HG03097 (cell line): ENCODE measurements at regions not wholly inside any gene's neighbourhood (a gene's known extent, or its start where the extent isn't known, plus 50 kb on each side); places are given as distances from the start of the nearest gene placed in this dataset.
"Not testable (repeated sequence)": the region's sequence is repeated elsewhere in the genome, so short reads cannot be mapped to it uniquely, and the experiment has no call there.

Experiments
- ATAC-seq: cut with Tn5 transposase; IDR thresholded peaks from one replicate; pipeline ENCODE4 v1.9.1; 2021; ENCODE audit not compliant: unreplicated experiment, low FRiP score

DNA sequence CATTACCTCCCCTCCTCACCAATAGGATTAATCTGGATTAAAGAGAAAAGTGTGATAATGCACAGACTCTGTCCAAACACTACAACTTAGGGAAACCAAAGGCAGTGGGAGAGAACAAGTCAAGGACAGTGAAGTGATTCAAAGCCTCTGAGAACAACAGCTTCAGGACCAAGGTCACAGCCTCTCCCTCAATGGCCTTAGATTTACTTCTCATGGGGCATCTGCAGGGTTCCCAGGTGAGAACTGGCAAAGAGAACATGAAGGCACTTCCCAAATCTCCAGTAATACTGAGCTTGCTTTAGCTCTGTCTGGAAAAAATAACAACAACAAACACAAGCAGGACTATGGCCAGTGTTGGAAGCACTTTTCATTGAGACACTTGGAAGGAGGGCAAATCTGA is 99.8 kb upstream of the GOLGA6L22 start:
- not testable (repeated sequence) for ATAC-seq

- ATAC-seq, result peak; percentile 56
Measured at GRCh38 chr15:22359587-22359986, 99.1 kb upstream of the GOLGA6L22 start.

GRCh38 chr15:22360696-22361095 is 98.0 kb upstream of the GOLGA6L22 start:
- ATAC-seq, result not testable (repeated sequence)

DNA sequence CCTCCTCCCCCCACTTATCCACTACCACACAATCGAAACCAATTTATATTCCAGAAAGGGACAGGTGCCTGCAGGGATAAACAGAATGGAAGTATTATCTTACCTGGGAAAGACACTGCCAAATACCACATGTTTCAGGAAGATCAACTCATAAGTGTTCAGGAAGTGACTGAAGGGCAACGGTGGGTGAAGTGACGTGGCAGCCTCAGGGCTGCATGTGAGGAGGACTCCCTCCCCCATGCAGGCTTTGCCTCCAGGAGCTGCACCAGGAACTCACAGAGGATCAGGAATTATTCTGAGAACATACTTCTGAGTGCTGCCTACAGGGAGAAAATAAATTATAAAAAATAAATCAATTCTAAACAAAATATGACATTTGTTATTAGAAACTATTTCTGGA is 96.2 kb upstream of the GOLGA6L22 start:
- ATAC-seq, result not testable (repeated sequence)

- ATAC-seq, result not testable (repeated sequence)
Measured at GRCh38 chr15:22371246-22371834, 87.4 kb upstream of the GOLGA6L22 start.

- ATAC-seq, result not testable (repeated sequence)
Measured at GRCh38 chr15:22374531-22374930, 84.2 kb upstream of the GOLGA6L22 start.

DNA sequence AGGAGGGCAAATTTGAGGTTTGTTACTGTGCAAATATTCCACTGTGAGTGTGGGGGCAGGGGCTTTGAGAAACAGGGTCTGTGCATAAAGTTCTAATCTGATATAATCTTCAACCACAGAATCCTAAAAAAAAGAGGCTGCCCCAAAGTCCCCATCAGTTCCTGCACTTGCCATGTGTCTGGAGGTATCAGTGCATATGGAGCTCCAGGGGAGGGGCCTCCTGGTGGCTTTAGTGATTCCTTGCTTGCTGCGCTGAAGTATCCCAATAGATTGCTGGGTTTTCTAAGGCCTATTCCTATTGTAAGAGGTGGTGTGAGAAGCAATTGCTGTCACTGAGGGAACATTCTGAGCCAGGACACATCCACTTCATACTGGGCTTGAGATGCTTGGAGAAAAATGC is 82.9 kb upstream of the GOLGA6L22 start:
- ATAC-seq, result not testable (repeated sequence)

DNA sequence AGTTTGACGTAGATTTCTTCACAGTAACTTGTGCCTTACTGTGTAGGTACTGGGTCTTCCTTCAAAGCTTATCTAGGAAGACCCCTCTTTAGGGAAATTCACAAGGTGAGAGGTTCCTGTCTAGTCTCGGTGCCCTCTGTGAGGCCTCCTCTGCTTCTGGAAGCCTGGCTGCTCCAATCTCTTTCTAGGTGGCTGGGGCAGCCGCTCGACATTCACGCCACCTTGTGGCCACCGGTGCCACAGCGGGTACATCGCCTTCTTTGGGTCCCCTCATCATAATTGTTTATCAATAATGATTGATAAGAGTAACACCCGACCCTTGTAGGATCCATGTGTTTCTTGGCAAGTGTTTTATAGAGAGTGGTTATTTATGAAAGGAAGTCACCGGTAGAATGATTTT is 80.8 kb upstream of the GOLGA6L22 start:
- ATAC-seq, result not testable (repeated sequence)

GRCh38 chr15:22387691-22388090 is 71.0 kb upstream of the GOLGA6L22 start:
- not testable (repeated sequence) for ATAC-seq

GRCh38 chr15:22388365-22388764 is 70.3 kb upstream of the GOLGA6L22 start:
- not testable (repeated sequence) for ATAC-seq

GRCh38 chr15:22401207-22401606 is 57.5 kb upstream of the GOLGA6L22 start:
- ATAC-seq, result not testable (repeated sequence)

DNA sequence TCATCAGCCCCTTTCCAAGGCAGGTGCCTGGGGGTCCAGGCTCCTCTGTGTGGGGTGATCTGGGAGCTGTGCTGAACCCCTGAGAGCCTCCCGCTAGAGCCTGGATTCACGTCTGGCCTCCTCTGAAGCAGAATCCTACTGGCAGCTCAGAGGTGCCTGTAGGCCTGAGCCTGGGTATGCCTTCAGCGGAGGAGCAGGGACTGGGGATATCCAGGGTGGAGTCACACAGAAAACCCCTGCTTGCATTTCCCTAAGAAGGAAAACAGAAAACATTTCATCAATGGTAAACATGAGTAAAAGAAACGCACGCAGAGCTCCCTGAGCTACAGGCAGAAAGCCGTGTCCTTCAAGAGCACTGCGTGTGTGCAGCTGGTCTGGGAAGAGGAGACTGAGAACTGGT is 57.0 kb upstream of the GOLGA6L22 start:
- not testable (repeated sequence) for ATAC-seq

DNA sequence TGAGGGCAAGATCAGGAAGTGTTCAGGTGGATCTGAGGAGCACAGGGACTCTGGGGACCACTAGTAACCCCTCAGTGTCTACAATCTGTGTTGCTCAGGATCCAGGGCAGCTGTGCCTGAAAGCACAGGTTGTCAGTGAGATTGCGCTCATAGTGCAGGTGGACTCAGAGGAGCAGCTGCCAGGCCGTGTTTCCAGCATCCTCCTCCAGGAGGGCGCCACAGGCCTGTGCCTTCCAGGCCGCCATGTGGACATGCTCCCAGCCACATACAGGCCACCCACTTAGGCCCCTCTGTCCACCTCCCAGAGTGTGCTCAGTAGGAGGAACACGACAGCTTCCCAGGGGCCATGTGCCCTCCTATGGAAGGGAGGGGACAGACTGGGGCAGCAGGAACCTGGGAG is 52.9 kb upstream of the GOLGA6L22 start:
- not testable (repeated sequence) for ATAC-seq
